ENCODE measurements at regions not wholly inside any gene's neighbourhood (a gene's known extent, or its start where the extent isn't known, plus 50 kb on each side); places are given as distances from the start of the nearest gene placed in this dataset.
"Not testable (repeated sequence)": the region's sequence is repeated elsewhere in the genome, so short reads cannot be mapped to it uniquely, and the experiment has no call there.

GRCh38 chr11:71714510-71714909 is 118.5 kb upstream of the DEFB108B start:
- not testable (repeated sequence) for DNase-seq

- DNase-seq = not testable (repeated sequence)
Measured at GRCh38 chr11:71721840-71722239, 111.2 kb upstream of the DEFB108B start.

- DNase-seq = not testable (repeated sequence)
Measured at GRCh38 chr11:71723991-71724390, 109.0 kb upstream of the DEFB108B start.

- peak in 1 of 56 donors; percentile 2 for DNase-seq
Measured at GRCh38 chr11:71730748-71731147, 102.3 kb upstream of the DEFB108B start.

DNA sequence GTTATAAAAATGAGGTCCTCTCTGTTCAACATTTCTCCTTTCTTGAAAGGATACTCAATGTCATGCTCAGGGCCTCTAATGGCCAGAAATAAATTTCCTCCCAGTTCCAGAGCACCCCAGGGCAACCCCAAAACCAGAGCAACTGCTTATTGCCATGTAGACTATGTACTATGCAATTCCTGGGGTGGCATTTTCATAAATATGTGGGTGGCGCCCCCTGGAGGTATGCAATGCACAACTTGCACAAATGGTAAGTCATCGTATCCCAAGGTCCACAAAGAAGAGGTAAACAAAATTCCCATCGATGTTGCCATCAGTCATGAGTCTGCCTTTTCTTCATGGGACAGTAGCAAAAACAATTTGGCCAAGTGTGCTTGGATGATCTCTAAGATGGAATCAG is 98.6 kb upstream of the DEFB108B start:
- peak in 2 of 56 donors; percentile 3 to 17 for DNase-seq

GRCh38 chr11:71738317-71738716 is 94.7 kb upstream of the DEFB108B start:
- not testable (repeated sequence) for DNase-seq

GRCh38 chr11:71743385-71743784 is 89.6 kb upstream of the DEFB108B start:
- DNase-seq = not testable (repeated sequence)

GRCh38 chr11:71745656-71746055 is 87.3 kb upstream of the DEFB108B start:
- DNase-seq = not testable (repeated sequence)

DNA sequence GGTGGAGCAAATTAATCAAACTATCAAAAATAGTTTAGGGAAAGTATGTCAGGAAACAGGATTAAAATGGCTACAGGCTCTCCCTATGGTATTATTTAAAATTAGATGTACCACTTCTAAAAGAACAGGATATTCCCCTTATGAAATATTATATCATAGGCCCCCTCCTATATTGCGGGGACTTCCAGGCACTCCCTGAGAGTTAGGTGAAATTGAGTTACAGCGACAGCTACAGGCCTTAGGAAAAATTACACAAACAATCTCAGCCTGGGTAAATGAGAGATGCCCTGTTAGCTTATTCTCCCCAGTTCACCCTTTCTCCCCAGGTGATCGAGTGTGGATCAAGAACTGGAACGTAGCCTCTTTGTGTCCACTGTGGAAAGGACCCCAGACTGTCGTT is 86.7 kb upstream of the DEFB108B start:
- not testable (repeated sequence) for DNase-seq

- not testable (repeated sequence) for DNase-seq
Measured at GRCh38 chr11:71748965-71749620, 83.9 kb upstream of the DEFB108B start.

- DNase-seq = not testable (repeated sequence)
Measured at GRCh38 chr11:71750908-71751307, 82.1 kb upstream of the DEFB108B start.

DNA sequence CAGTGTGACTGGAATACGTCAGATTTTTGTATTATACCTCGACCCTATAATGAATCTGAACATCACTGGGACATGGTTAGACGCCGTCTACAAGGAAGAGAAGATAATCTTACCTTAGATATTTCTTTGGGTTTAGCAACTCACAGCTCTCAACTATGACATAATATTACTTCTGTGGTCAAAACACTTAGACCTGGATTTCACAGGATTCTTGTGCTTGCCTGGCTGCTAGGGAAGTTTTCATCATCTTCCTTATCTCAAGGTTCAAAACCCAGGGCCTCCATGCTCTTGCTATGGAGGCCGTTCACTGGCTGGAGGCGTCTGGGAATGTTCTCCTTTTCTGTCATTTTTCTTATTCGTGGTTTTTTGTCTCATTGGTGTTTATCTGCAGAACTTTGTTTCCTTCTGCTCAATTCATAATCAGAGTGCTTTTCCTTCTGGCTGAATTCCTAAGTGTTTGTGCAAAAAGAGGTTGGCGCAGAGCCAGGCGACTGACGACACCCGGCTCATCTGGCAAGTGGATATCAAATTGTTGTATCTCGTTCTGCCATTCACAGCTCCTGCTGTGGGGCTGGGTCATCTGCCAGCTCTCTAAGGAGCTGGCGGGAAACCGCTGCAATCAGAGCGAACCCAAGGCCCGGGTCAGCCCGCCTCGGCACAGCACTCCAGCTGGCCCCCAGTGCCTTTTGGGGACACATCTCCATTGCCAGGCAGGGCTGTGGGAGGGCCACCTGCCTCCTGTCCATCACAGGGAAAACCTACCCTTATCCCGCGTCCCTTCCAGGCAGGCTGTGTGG is 68.1 kb upstream of the DEFB108B start:
- DNase-seq = peak in 8 of 56 donors; percentile 10 to 72 (median 14)

GRCh38 chr11:71767016-71767415 is 66.0 kb upstream of the DEFB108B start:
- DNase-seq = not testable (repeated sequence)

DNA sequence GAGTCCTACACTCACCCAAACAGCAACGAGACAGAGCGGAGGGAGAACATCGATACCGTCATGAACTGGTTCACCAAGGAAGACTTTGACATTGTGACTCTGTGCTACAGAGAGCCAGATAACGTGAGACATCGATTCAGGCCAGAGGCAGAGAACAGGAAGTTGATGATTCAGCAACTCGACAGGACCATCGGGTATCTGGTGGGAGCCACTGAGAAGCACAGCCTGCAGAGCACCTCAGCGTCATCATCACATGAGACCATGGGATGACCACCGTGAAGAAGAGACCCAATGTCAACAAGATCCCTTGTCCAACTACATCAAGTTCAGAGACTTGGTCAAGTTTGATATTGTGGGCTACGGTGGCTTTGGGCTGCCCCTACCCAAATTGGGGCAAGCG is 60.8 kb upstream of the DEFB108B start:
- not testable (repeated sequence) for DNase-seq

DNA sequence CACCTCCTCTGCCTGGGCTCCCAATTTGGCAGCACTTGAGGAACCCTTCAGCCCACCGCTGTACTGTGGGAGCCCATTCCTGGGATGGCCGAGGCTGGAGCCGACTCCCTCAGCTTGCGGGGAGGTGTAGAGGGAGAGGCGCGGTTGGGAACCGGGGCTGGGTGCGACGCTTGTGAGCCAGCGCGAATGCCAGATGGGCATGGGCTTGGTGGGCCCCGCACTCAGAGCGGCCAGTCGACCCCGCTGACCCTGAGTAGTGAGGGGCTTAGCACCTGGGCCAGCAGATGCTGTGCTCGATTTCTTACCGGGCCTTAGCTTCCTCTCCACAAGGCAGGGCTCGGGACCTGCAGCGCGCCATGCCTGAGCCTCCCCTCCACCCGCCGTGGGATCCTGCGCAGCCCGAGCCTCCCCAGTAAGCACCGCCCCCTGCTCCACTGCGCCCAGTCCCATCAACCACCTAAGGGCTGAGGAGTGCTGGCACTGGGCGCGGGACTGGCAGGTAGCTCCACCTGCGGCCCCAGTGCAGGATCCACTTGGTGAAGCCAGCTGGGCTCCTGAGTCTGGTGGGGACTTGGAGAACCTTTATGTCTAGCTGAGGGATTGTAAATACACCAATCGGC is 58.3 kb upstream of the DEFB108B start:
- no peak for DNase-seq

GRCh38 chr11:71780116-71780515 is 52.9 kb upstream of the DEFB108B start:
- not testable (repeated sequence) for DNase-seq

GRCh38 chr11:71780771-71781170 is 52.2 kb upstream of the DEFB108B start:
- DNase-seq = not testable (repeated sequence)

- not testable (repeated sequence) for DNase-seq
Measured at GRCh38 chr11:71781491-71781890, 51.5 kb upstream of the DEFB108B start.

GRCh38 chr11:71782229-71782861 is 50.7 kb upstream of the DEFB108B start:
- not testable (repeated sequence) for DNase-seq

- not testable (repeated sequence) for DNase-seq
Measured at GRCh38 chr11:71783191-71783590, 49.8 kb upstream of the DEFB108B start.

All from amygdala (tissue), 56 donors.